ENCODE measurements at regions not wholly inside any gene's neighbourhood (a gene's known extent, or its start where the extent isn't known, plus 50 kb on each side); places are given as distances from the start of the nearest gene placed in this dataset.
"Not testable (repeated sequence)": the region's sequence is repeated elsewhere in the genome, so short reads cannot be mapped to it uniquely, and the experiment has no call there.

DNA sequence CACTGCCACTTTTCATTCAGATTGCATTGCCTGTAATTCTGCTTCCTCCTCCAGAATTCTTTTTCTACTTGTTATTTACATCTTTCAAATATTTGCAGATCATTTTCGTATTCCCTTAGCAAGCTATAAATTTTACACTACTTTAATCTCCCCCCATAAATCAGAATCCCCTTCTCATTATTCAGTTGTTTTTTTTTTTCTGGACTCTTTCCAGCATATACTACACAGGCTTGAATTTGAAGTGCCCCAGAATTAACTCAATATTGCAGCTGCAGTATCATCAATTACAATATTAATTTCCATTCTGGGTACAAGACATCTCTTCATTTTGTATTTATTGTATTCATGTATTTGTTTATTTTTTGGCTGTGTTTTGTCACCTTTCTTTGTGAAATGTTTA, 1494.3 kb downstream of the AMY1C start:
- intact Hi-C loops (cut with micrococcal nuclease): no loop called here
- H3K27me3 ChIP-seq (ENCODE audit: low read depth): no peaks in the 10 kb centered on the region
- no peak for DNase-seq
- no peaks in the 10 kb centered on the region for H3K36me3 ChIP-seq
- TF ChIP-seq, protein P1, sequence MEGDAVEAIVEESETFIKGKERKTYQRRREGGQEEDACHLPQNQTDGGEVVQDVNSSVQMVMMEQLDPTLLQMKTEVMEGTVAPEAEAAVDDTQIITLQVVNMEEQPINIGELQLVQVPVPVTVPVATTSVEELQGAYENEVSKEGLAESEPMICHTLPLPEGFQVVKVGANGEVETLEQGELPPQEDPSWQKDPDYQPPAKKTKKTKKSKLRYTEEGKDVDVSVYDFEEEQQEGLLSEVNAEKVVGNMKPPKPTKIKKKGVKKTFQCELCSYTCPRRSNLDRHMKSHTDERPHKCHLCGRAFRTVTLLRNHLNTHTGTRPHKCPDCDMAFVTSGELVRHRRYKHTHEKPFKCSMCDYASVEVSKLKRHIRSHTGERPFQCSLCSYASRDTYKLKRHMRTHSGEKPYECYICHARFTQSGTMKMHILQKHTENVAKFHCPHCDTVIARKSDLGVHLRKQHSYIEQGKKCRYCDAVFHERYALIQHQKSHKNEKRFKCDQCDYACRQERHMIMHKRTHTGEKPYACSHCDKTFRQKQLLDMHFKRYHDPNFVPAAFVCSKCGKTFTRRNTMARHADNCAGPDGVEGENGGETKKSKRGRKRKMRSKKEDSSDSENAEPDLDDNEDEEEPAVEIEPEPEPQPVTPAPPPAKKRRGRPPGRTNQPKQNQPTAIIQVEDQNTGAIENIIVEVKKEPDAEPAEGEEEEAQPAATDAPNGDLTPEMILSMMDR (IDR thresholded peaks at IDR 0.05; ENCODE audit: borderline replicate concordance): no peak
- no peak overlapping the region for H3K4me3 ChIP-seq
- H3K4me1 ChIP-seq: no peaks in the 10 kb centered on the region
- H3K9me3 ChIP-seq (replicated peaks): peaks cover 10% of the 10 kb centered on the region
- no peak overlapping the region for H3K27ac ChIP-seq (replicated peaks)

- TF ChIP-seq, protein P1 (IDR thresholded peaks at IDR 0.05; ENCODE audit: borderline replicate concordance): no peak
- Histone ChIP-seq H3K4me3 (no peak overlapping the region), H3K27ac (replicated peaks) (no peak overlapping the region), H3K27me3 (ENCODE audit: low read depth) (no peaks in the 10 kb centered on the region), H3K4me1 (no peaks in the 10 kb centered on the region), H3K9me3 (replicated peaks) (peaks cover 4% of the 10 kb centered on the region), H3K36me3 (no peaks in the 10 kb centered on the region)
- intact Hi-C loops (cut with micrococcal nuclease): no loop called here
- DNase-seq: no peak
Measured at GRCh38 chr1:105254906-105255305, 1505.2 kb downstream of the AMY1C start.

DNA sequence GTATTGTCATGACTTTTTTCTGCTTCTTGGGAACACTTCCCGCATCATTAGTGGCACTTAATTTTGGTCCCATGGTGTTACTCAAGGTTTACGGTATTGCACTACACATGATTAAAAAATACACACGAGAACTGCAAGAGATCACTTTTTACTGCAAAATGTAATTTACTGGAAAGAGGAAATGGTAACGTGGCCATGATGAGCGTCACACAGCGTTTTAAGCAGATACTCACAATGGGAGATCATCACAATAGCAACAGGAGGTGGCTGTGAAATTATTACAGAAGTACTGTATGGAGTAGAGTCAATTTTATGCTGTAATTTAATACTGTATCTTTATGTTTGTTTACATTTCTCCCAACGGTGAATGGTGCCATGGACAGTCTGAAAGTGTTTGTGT, 1510.3 kb downstream of the AMY1C start:
- H3K36me3 ChIP-seq: no peaks in the 10 kb centered on the region

GRCh38 chr1:105270966-105271365, 1521.3 kb downstream of the AMY1C start:
- intact Hi-C loops (cut with micrococcal nuclease): no loop called here
- H3K27ac ChIP-seq (replicated peaks): no peak overlapping the region
- no peaks in the 10 kb centered on the region for H3K27me3 ChIP-seq (ENCODE audit: low read depth)
- H3K4me3 ChIP-seq: no peak overlapping the region
- TF ChIP-seq, protein P1 (IDR thresholded peaks at IDR 0.05; ENCODE audit: borderline replicate concordance): no peak
- H3K36me3 ChIP-seq: no peaks in the 10 kb centered on the region
- DNase-seq: no peak
- no peaks in the 10 kb centered on the region for H3K4me1 ChIP-seq
- H3K9me3 ChIP-seq (replicated peaks): peaks cover 30% of the 10 kb centered on the region

More for the DNA sequence above, 1510.3 kb downstream of the AMY1C start:
- TF ChIP-seq, protein P1 (IDR thresholded peaks at IDR 0.05; ENCODE audit: borderline replicate concordance): no peak
- Histone ChIP-seq H3K27me3 (ENCODE audit: low read depth) (no peaks in the 10 kb centered on the region), H3K4me1 (no peaks in the 10 kb centered on the region), H3K4me3 (no peak overlapping the region), H3K27ac (replicated peaks) (no peak overlapping the region), H3K9me3 (replicated peaks) (peaks cover 41% of the 10 kb centered on the region)
- intact Hi-C loops (cut with micrococcal nuclease): no loop called here
- DNase-seq: no peak

DNA sequence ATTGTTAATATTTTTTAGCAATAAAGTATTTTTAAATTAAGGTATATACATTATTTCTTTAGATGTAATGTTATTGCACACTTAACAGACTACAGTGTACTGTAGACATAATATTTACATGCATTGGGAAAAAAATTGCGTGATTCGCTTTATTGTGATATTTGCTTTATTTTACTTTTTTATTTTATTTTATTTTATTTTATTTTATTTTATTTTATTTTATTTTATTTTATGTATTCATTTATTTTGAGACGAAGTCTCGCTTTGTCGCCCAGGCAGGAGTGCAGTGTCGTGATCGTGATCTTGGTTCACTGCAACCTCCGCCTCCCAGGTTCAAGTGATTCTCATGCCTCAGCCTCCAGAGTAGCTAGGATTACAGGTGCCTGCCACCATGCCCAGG, 1522.7 kb downstream of the AMY1C start:
- H3K4me3 ChIP-seq; H3K36me3 ChIP-seq; H3K4me1 ChIP-seq; H3K27me3 ChIP-seq (ENCODE audit: low read depth); intact Hi-C loops (cut with micrococcal nuclease); DNase-seq; H3K27ac ChIP-seq (replicated peaks): not testable (repeated sequence)
- peaks cover 30% of the 10 kb centered on the region for H3K9me3 ChIP-seq (replicated peaks)

DNA sequence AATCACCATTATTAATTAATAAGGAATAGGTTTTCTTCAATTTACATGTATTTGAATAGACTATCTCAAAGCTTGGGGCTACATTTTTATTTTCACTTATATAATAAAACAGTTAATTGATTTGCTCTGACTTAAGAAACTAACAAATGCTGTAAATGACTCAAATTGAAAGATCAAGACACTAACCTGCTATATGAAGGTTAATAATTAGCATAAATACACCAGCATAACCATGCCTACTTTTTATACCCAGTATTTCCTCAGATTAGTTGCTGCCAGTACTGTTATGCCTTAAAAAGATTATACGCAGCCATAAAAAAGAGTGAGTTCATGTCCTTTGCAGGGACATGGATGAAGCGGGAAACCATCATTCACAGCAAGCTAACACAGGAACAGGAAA, 1545.1 kb downstream of the AMY1C start:
- no peaks in the 10 kb centered on the region for H3K4me1 ChIP-seq
- H3K36me3 ChIP-seq: no peaks in the 10 kb centered on the region
- H3K4me3 ChIP-seq: no peak overlapping the region
- peaks cover 33% of the 10 kb centered on the region for H3K9me3 ChIP-seq (replicated peaks)
- H3K27ac ChIP-seq (replicated peaks): no peak overlapping the region
- TF ChIP-seq, protein P1 (IDR thresholded peaks at IDR 0.05; ENCODE audit: borderline replicate concordance): no peak
- no peaks in the 10 kb centered on the region for H3K27me3 ChIP-seq (ENCODE audit: low read depth)
- DNase-seq: no peak
- intact Hi-C loops (cut with micrococcal nuclease): no loop called here

All from left ventricle myocardium inferior (tissue), 1 donor.